ENCODE measurements at regions not wholly inside any gene's neighbourhood (a gene's known extent, or its start where the extent isn't known, plus 50 kb on each side); places are given as distances from the start of the nearest gene placed in this dataset.

DNA sequence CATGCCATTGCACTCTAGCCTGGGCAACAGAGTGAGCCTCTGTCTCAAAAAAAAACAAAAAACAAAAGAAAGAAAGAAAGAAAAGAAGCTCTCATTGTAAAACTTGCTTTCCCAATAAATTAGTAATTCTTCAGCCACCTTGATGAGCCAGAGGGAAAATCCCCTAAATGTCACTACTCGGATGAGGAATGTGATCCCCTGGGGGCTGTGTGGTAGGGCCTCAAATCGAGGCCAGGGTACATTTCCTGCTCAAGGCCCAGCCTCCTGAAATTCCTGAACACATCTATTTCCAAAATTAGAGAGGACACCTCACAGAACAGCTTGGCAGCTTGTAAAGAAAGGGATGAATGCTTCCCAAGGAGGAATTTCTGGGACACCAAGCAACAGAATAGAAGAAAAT lies 147.1 kb upstream of the SESN3 start:
- no peak for TF ChIP-seq ISL1 (CRISPR knock-in tag; IDR thresholded peaks at IDR 0.05)
- TF ChIP-seq, protein P1, sequence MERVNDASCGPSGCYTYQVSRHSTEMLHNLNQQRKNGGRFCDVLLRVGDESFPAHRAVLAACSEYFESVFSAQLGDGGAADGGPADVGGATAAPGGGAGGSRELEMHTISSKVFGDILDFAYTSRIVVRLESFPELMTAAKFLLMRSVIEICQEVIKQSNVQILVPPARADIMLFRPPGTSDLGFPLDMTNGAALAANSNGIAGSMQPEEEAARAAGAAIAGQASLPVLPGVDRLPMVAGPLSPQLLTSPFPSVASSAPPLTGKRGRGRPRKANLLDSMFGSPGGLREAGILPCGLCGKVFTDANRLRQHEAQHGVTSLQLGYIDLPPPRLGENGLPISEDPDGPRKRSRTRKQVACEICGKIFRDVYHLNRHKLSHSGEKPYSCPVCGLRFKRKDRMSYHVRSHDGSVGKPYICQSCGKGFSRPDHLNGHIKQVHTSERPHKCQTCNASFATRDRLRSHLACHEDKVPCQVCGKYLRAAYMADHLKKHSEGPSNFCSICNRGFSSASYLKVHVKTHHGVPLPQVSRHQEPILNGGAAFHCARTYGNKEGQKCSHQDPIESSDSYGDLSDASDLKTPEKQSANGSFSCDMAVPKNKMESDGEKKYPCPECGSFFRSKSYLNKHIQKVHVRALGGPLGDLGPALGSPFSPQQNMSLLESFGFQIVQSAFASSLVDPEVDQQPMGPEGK (CRISPR knock-in tag; IDR thresholded peaks at IDR 0.05; ENCODE audit: borderline replicate concordance): no peak
- no peak for TF ChIP-seq ZNF70 (CRISPR knock-in tag; IDR thresholded peaks at IDR 0.05)

Measured in SK-N-SH treated with all-trans-retinoic acid at 6 μM for 48 hours (cell line).